DOHH2 (cell line): ENCODE measurements at regions not wholly inside any gene's neighbourhood (a gene's known extent, or its start where the extent isn't known, plus 50 kb on each side); places are given as distances from the start of the nearest gene placed in this dataset.

Source experiments
- H3F3A ChIP-seq: fragments of 200-600 bp; sonication (generic), shearing (Covaris generic); 2 replicates; pipeline ENCODE4 v1.6.0; 2016; ENCODE audit warnings: antibody characterized with exemption, mild to moderate bottlenecking; ENCODE audit not compliant: control insufficient read depth, insufficient read depth
- H3K27ac ChIP-seq: fragments of 200-600 bp; sonication (generic); 2 replicates; pipeline ENCODE4 v1.5.1; 2014; ENCODE audit warnings: low read depth, mild to moderate bottlenecking, low read length, moderate library complexity
- H3K27me3 ChIP-seq: fragments of 200-600 bp; sonication (generic); 2 replicates; pipeline ENCODE4 v1.6.1; 2014; ENCODE audit warnings: mild to moderate bottlenecking, low read length, mixed read lengths; ENCODE audit not compliant: control insufficient read depth
- H3K36me3 ChIP-seq: fragments of 200-600 bp; sonication (generic); 2 replicates; pipeline ENCODE4 v1.6.1; 2014; ENCODE audit warnings: mild to moderate bottlenecking, low read length, moderate library complexity, mixed read lengths; ENCODE audit not compliant: control insufficient read depth
- H3K4me1 ChIP-seq: fragments of 200-600 bp; sonication (generic); 2 replicates; pipeline ENCODE4 v1.6.1; 2014; ENCODE audit warnings: mild to moderate bottlenecking, low read length, mixed read lengths; ENCODE audit not compliant: control insufficient read depth
- H3K4me2 ChIP-seq: fragments of 200-600 bp; sonication (generic); 2 replicates; pipeline ENCODE4 v1.6.0; 2014; ENCODE audit warnings: mild to moderate bottlenecking, low read length, moderate library complexity
- H3K4me3 ChIP-seq: fragments of 200-600 bp; sonication (generic); 2 replicates; pipeline ENCODE4 v1.5.1; 2014; ENCODE audit warnings: mild to moderate bottlenecking, low read length, mixed read lengths
- H3K79me2 ChIP-seq: fragments of 200-600 bp; sonication (generic); 2 replicates; pipeline ENCODE4 v1.6.1; 2014; ENCODE audit warnings: mild to moderate bottlenecking, low read length, mixed read lengths; ENCODE audit not compliant: control insufficient read depth
- H3K9me2 ChIP-seq: fragments of 200-600 bp; sonication (generic); replicated peaks from 2 replicates; pipeline ENCODE4 v1.6.1; 2014; ENCODE audit warnings: mild to moderate bottlenecking, low read length, mixed read lengths; ENCODE audit not compliant: control insufficient read depth
- H3K9me3 ChIP-seq: fragments of 200-600 bp; sonication (generic); 2 replicates; pipeline ENCODE4 v1.6.1; 2014; ENCODE audit warnings: antibody characterized with exemption, low read length, mixed read lengths; ENCODE audit not compliant: control insufficient read depth, insufficient read depth
- H4K20me1 ChIP-seq: fragments of 200-600 bp; sonication (generic); 2 replicates; pipeline ENCODE4 v1.6.0; 2014; ENCODE audit warnings: low read depth, mild to moderate bottlenecking, antibody characterized with exemption, low read length, moderate library complexity; ENCODE audit not compliant: control insufficient read depth, insufficient read depth
- EZH2phosphoT487 ChIP-seq: fragments of 200-600 bp; sonication (generic); IDR thresholded peaks from 2 replicates; pipeline ENCODE4 v1.6.1; 2017; ENCODE audit warnings: borderline replicate concordance, mild to moderate bottlenecking, antibody characterized with exemption, low read length, moderate library complexity, mixed read lengths
- TF ChIP-seq, protein P1 (sequence below): fragments of 200-600 bp; sonication (generic); IDR thresholded peaks from one replicate; pipeline ENCODE4 v1.5.1; 2014; ENCODE audit warnings: antibody characterized with exemption, mild to moderate bottlenecking, low read depth, low read length; ENCODE audit not compliant: poor library complexity, severe bottlenecking

DNA sequence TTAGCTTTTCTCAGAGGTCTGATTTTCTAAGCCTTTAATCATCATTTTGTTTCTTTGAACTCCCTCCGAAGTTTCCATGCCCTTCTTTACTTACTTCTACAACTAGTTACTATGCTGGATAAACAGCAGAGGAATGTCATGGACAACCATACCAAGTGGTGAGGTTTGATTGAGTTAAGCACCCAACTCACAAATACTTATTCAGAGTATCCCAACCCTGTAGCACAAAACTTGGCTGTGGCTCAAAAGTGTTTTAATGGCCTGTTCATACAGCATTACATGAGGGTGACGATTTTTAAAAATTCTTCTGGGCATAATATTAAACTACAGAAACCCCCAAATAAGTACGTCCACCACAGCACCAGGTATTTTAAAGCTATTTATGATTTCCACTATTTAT lies 946.8 kb upstream of the SOX9 start:
- no peak overlapping the region for H3K4me2 ChIP-seq
- H3F3A ChIP-seq, result no peaks in the 10 kb centered on the region
- no peaks in the 10 kb centered on the region for H3K36me3 ChIP-seq
- H3K9me2 ChIP-seq, result no peaks in the 10 kb centered on the region
- TF ChIP-seq, protein P1, sequence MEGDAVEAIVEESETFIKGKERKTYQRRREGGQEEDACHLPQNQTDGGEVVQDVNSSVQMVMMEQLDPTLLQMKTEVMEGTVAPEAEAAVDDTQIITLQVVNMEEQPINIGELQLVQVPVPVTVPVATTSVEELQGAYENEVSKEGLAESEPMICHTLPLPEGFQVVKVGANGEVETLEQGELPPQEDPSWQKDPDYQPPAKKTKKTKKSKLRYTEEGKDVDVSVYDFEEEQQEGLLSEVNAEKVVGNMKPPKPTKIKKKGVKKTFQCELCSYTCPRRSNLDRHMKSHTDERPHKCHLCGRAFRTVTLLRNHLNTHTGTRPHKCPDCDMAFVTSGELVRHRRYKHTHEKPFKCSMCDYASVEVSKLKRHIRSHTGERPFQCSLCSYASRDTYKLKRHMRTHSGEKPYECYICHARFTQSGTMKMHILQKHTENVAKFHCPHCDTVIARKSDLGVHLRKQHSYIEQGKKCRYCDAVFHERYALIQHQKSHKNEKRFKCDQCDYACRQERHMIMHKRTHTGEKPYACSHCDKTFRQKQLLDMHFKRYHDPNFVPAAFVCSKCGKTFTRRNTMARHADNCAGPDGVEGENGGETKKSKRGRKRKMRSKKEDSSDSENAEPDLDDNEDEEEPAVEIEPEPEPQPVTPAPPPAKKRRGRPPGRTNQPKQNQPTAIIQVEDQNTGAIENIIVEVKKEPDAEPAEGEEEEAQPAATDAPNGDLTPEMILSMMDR, result no peak
- TF ChIP-seq EZH2phosphoT487, result no peak
- H3K4me1 ChIP-seq, result no peaks in the 10 kb centered on the region
- H3K79me2 ChIP-seq, result no peaks in the 10 kb centered on the region
- H3K4me3 ChIP-seq, result no peak overlapping the region
- no peak overlapping the region for H3K27ac ChIP-seq
- no peaks in the 10 kb centered on the region for H3K9me3 ChIP-seq
- H3K27me3 ChIP-seq, result no peaks in the 10 kb centered on the region
- H4K20me1 ChIP-seq, result no peaks in the 10 kb centered on the region

DNA sequence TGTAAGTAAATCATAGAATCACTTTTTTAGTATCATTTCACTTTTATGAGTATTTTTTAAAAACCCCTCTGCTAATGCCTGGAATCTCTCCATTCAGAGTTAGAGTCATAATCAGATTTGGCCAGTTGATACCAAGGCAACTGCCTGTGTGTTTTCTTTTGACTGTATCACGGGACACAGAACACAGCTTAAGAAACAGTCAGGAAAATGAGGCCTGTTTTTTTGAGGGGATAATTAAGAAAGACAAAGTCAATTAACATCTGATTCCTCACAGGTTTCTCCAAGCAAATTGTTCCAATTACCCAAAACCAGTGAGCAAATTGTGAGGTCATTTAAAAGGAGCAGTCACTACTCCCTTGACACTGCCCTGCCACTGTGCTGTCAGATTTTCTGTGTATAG lies 944.5 kb upstream of the SOX9 start:
- H3K4me3 ChIP-seq, result no peak overlapping the region
- no peak overlapping the region for H3K4me2 ChIP-seq
- TF ChIP-seq, protein P1, result no peak
- TF ChIP-seq EZH2phosphoT487, result no peak

DNA sequence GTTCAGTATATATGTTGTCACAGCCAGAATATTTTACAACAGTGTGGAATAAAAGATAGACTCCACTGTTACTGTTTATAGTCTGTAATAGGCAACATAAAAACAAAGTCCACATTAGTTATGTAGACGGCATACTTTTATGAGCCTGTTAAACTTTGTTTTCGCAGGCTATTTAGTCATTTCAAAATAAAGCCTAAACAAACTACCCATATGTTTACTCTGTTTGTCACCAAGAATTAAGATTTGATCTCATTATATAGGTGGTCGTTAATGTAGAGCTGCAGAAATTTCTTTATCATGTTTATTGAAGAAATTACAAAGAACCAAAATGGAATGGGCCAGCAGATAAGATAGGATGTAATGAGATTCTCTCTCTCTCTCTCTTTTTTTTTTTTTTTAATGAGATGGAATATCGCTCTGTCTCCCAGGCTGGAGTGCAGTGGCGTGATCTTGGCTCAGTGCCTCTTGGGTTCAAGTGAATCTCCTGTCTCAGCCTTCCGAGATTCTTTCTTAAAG lies 943.8 kb upstream of the SOX9 start:
- H3K27me3 ChIP-seq, result no peaks in the 10 kb centered on the region
- H3K27ac ChIP-seq, result no peak overlapping the region
- no peak for TF ChIP-seq EZH2phosphoT487
- TF ChIP-seq, protein P1, result no peak
- no peaks in the 10 kb centered on the region for H3K79me2 ChIP-seq
- H4K20me1 ChIP-seq, result no peaks in the 10 kb centered on the region
- H3K36me3 ChIP-seq, result no peaks in the 10 kb centered on the region
- no peaks in the 10 kb centered on the region for H3K4me1 ChIP-seq
- H3K4me2 ChIP-seq, result no peak overlapping the region
- H3K9me2 ChIP-seq, result no peaks in the 10 kb centered on the region
- H3K4me3 ChIP-seq, result no peak overlapping the region
- no peaks in the 10 kb centered on the region for H3K9me3 ChIP-seq
- H3F3A ChIP-seq, result no peaks in the 10 kb centered on the region

More for the DNA sequence above, 944.5 kb upstream of the SOX9 start:
- Histone ChIP-seq H3K4me1 (no peaks in the 10 kb centered on the region), H3K27ac (no peak overlapping the region), H3K79me2 (no peaks in the 10 kb centered on the region), H3F3A (no peaks in the 10 kb centered on the region), H4K20me1 (no peaks in the 10 kb centered on the region), H3K9me3 (no peaks in the 10 kb centered on the region), H3K27me3 (no peaks in the 10 kb centered on the region), H3K9me2 (no peaks in the 10 kb centered on the region), H3K36me3 (no peaks in the 10 kb centered on the region)
